K562 (cell line): ENCODE measurements at regions not wholly inside any gene's neighbourhood (a gene's known extent, or its start where the extent isn't known, plus 50 kb on each side); places are given as distances from the start of the nearest gene placed in this dataset.

Experiments used
- ATAC-seq: fragments of 200-7000 bp; cut with Tn5 transposase; 3 replicates; pipeline ENCODE4 v1.9.1; 2020; ENCODE audit warnings: moderate library complexity
- BruUV-seq: library from RNA; stranded (reverse); fragments of 400-500 nt; replicated peaks from 2 replicates; lab custom pipeline; 2021; lab: Mats Ljungman, UMichigan
- CTCF ChIA-PET: fragments of 300-600 bp; formaldehyde crosslinking; extraction: SDS; loops from one replicate; lab custom pipeline; 2021; ENCODE audit warnings: low intra/inter-chr PET ratio; lab: Yijun Ruan, JAX
- POLR2A ChIA-PET: fragments of 300-600, 350-650 bp; sonication (Branson Sonifier 250); formaldehyde crosslinking; extraction: SDS; loops from one replicate; lab custom pipeline; 2021; ENCODE audit warnings: antibody characterized with exemption, inconsistent platforms; lab: Yijun Ruan, JAX
- DNase-seq, 4 experiments: peaks; one replicate each; pipeline versions ENCODE4 v3.0.0 to v3.0.0-alpha.2; 2011 to 2018; ENCODE audit warnings: low spot score in 3 of 4, mixed read lengths in 3 of 4; ENCODE audit errors: extremely low read depth in 1 of 4
- FAIRE-seq: peaks from 2 replicates; lab custom pipeline; 2011; peaks lifted over from hg19 to GRCh38; lab: Jason Lieb, UNC
- H2AFZ ChIP-seq: 2 replicates; pipeline ENCODE4 v1.6.0; 2011; ENCODE audit warnings: low read depth, low read length, control low read depth, inconsistent platforms
- H3K27ac ChIP-seq: fragments of 200-600 bp; 3 replicates; pipeline ENCODE4 v1.8.0; 2011; ENCODE audit warnings: low read depth, mild to moderate bottlenecking, control low read depth, inconsistent platforms, low read length, moderate library complexity, mixed read lengths; ENCODE audit errors: extremely low read depth
- H3K27me3 ChIP-seq, 2 experiments: fragments of 300-600 bp in 1 of 2; 2 replicates in 1 of 2; 3 replicates in 1 of 2; pipeline versions ENCODE4 v1.6.0 to v1.8.0; 2011; ENCODE audit warnings: inconsistent platforms in 2 of 2, low read length in 2 of 2, mild to moderate bottlenecking in 1 of 2, mixed read lengths in 1 of 2, moderate library complexity in 1 of 2; ENCODE audit not compliant: control insufficient read depth in 2 of 2, insufficient read depth in 2 of 2
- H3K36me3 ChIP-seq: fragments of 300-600 bp; 3 replicates; pipeline ENCODE4 v1.8.0; 2011; ENCODE audit warnings: mild to moderate bottlenecking, low read length, inconsistent platforms; ENCODE audit not compliant: control insufficient read depth, insufficient read depth
- H3K4me1 ChIP-seq, 2 experiments: fragments of 200-600 bp in 1 of 2; replicated peaks in 1 of 2; 2 replicates in 1 of 2; 3 replicates in 1 of 2; pipeline versions ENCODE4 v1.5.1 to v1.8.0; 2011; ENCODE audit warnings: inconsistent platforms in 2 of 2, low read length in 2 of 2, mild to moderate bottlenecking in 1 of 2, mixed read lengths in 1 of 2, moderate library complexity in 1 of 2; ENCODE audit not compliant: control insufficient read depth in 2 of 2, insufficient read depth in 2 of 2
- H3K4me2 ChIP-seq: 2 replicates; pipeline ENCODE4 v1.6.1; 2011; ENCODE audit warnings: low read length, control low read depth, inconsistent platforms, mixed read lengths; ENCODE audit not compliant: insufficient read depth
- H3K4me3 ChIP-seq: fragments of 200-600 bp; sonication (generic), shearing (Covaris generic); 2 replicates; pipeline ENCODE4 v1.5.1; 2016; ENCODE audit warnings: control low read depth, inconsistent platforms
- H3K79me2 ChIP-seq: fragments of 200-600 bp; 3 replicates; pipeline ENCODE4 v1.8.0; 2011; ENCODE audit warnings: low read length, inconsistent platforms; ENCODE audit not compliant: control insufficient read depth, insufficient read depth
- H3K9ac ChIP-seq, 2 experiments: 2 replicates each; pipeline versions ENCODE4 v1.6.0 to v1.6.1; 2011; ENCODE audit warnings: low read depth in 2 of 2, low read length in 2 of 2, control low read depth in 1 of 2, inconsistent platforms in 1 of 2, mild to moderate bottlenecking in 1 of 2, mixed read lengths in 1 of 2; ENCODE audit not compliant: insufficient read depth in 1 of 2
- H3K9me1 ChIP-seq: one replicate; pipeline ENCODE4 v1.6.0; 2011; ENCODE audit warnings: inconsistent platforms, mild to moderate bottlenecking, low read length, moderate library complexity; ENCODE audit not compliant: control insufficient read depth, insufficient read depth
- H3K9me3 ChIP-seq: replicated peaks from 2 replicates; pipeline ENCODE4 v1.5.1; 2011; ENCODE audit warnings: low read depth, low read length, inconsistent platforms; ENCODE audit not compliant: control insufficient read depth, insufficient read depth
- H4K20me1 ChIP-seq: replicated peaks from 2 replicates; pipeline ENCODE4 v1.6.1; 2011; ENCODE audit warnings: low read length, inconsistent platforms, mixed read lengths; ENCODE audit not compliant: control insufficient read depth, insufficient read depth
- CTCF ChIP-seq, 3 experiments: IDR thresholded peaks in 2 of 3; conservative IDR thresholded peaks in 1 of 3; 2 replicates each; pipeline ENCODE4 v1.5.1; 2011 to 2012; ENCODE audit warnings: low read length in 3 of 3, mild to moderate bottlenecking in 3 of 3, control low read depth in 2 of 3, improper control_type of control experiment in 1 of 3, inconsistent platforms in 1 of 3, low read depth in 1 of 3, mixed read lengths in 1 of 3, moderate library complexity in 1 of 3; ENCODE audit not compliant: insufficient read depth in 2 of 3
- NFIX ChIP-seq: fragments of 250-450 bp; sonication (Bioruptor Pico); IDR thresholded peaks from 2 replicates; pipeline ENCODE4 v1.4.0; 2020; ENCODE audit warnings: low read depth, mild to moderate bottlenecking, moderate library complexity
- RAD21 ChIP-seq, 2 experiments: fragments of 250-450 bp in 1 of 2; fragments of 450-650 bp in 1 of 2; sonication (Bioruptor Pico) in 1 of 2; formaldehyde crosslinking in 1 of 2; IDR thresholded peaks in 1 of 2; conservative IDR thresholded peaks in 1 of 2; 2 replicates each; pipeline versions ENCODE4 v1.4.0 to v1.8.0; 2020 to 2022; ENCODE audit warnings: mild to moderate bottlenecking in 2 of 2, moderate library complexity in 1 of 2
- SETDB1 ChIP-seq: IDR thresholded peaks from one replicate; pipeline ENCODE4 v1.6.1; 2012; ENCODE audit warnings: low read length, control low read depth, inconsistent platforms
- WGBS: fragments of 100-300 bp; shearing (Covaris generic); methylation state at CpG from one replicate; pipeline ENCODE4 v1.1.6; 2016; ENCODE audit warnings: low coverage, mixed read lengths; ENCODE audit not compliant: insufficient coverage; ENCODE audit errors: missing lambda C conversion rate; 5-methylcytosine and 5-hydroxymethylcytosine counted together
- in situ Hi-C: fragments of 300-500 bp; cut with MboI; formaldehyde crosslinking; loops from 4 replicates; pipeline ENCODE4 v1.15.0; 2018; ENCODE audit warnings: inconsistent platforms, mixed read lengths
- intact Hi-C: fragments of 100-400 bp; cut with micrococcal nuclease; formaldehyde crosslinking; loops from 2 replicates; pipeline ENCODE4 v1.14.2; 2022

DNA sequence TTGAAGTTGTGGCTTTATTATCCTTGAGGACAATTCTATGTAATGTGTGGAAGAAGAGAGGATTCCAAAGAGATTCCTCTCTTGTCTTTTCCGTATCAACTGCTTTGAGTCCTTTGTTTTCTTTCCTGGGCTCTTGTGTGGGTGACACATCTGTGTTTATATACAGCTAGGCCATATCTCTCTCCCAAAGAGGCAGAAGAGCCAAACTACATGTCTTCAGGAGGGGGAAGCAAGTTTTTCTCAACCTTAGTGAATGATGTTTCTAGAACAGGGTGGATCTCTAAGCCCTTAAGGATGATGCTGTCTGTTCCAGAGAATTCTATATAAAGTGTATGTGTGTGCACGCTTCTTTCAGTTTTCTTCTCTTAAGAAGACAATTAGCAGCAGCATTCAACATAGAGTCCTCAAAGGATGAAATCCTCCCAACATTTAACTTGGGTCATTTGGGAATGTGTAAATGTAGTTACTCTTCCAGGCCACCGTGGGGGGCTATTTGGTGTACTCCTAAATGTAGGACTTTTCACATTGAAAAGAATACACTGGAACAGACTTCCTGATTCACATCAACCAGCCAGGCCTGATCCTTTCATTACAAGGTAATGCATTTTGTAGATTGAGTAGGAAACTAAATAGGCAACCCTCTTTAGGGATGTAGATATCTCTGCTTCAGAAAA is 92.8 kb upstream of the EEF1E1 start:
- H4K20me1 ChIP-seq, result no peaks in the 10 kb centered on the region
- DNase-seq (peak in 1 of 4 experiments; percentile 12), ATAC-seq (peak; percentile 68; the same call in 1 of the 3 replicates), FAIRE-seq (peak; percentile 23)
- H3K4me2 ChIP-seq, result no peak overlapping the region
- ChIA-PET POLR2A (interaction anchor here (0.6 to 0.8 kb wide), 2 partner anchors 20 to 21 kb away, joined by 4 read pairs; no protein-coding TSS in a partner anchor), CTCF (no interaction called here)
- 0% methylated on average over 3 of the region's 3 CpGs for WGBS
- no peak overlapping the region for H3K27ac ChIP-seq
- TF ChIP-seq CTCF (IDR thresholded peaks at IDR 0.05 in 2 of 3, conservative IDR thresholded peaks at IDR 0.05 in 1 of 3; ENCODE audit: insufficient read depth in 2 of 3, low read depth in 1 of 3, low read length in 3 of 3) (peak; percentile 8 to 39 (median 37); a peak in 3 of 6 replicates), NFIX (CRISPR knock-in tag) (no peak), SETDB1 (no peak), RAD21 (CRISPR knock-in tag; conservative IDR thresholded peaks at IDR 0.05 in 1 of 2, IDR thresholded peaks at IDR 0.05 in 1 of 2) (peak in 1 of 2 experiments; percentile 30; a peak in 2 of 4 replicates)
- no peak overlapping the region for H2AFZ ChIP-seq
- no TSS peak for BruUV-seq
- H3K9ac ChIP-seq, result no peak overlapping the region
- no peaks in the 10 kb centered on the region for H3K4me1 ChIP-seq
- no peaks in the 10 kb centered on the region for H3K9me3 ChIP-seq
- H3K36me3 ChIP-seq, result no peaks in the 10 kb centered on the region
- intact Hi-C loops, result no loop called here
- H3K4me3 ChIP-seq, result no peak overlapping the region
- in situ Hi-C loops, result no loop called here
- no peaks in the 10 kb centered on the region for H3K79me2 ChIP-seq
- H3K27me3 ChIP-seq, result peaks cover 3 to 4% of the 10 kb centered on the region in 2 experiments; a peak in 2 of 5 replicates
- no peaks in the 10 kb centered on the region for H3K9me1 ChIP-seq
